ENCODE measurements at regions not wholly inside any gene's neighbourhood (a gene's known extent, or its start where the extent isn't known, plus 50 kb on each side); places are given as distances from the start of the nearest gene placed in this dataset.

- TF ChIP-seq EZH2 (IDR thresholded peaks at IDR 0.05; ENCODE audit: borderline replicate concordance, low read depth, low read length, severe bottlenecking): no peak
- TF ChIP-seq CTCF (IDR thresholded peaks at IDR 0.05; ENCODE audit: extremely low read depth in 1 of 2, insufficient read depth in 1 of 2, low read depth in 1 of 2, low read length in 2 of 2): no peak
- no peak for TF ChIP-seq POLR2A (IDR thresholded peaks at IDR 0.05; ENCODE audit: low read depth, low read length)
- no peak for TF ChIP-seq MAX (IDR thresholded peaks at IDR 0.05; ENCODE audit: insufficient read depth, insufficient read length)
- no peak for TF ChIP-seq POLR2AphosphoS5 (IDR thresholded peaks at IDR 0.05; ENCODE audit: insufficient read depth, low read depth, low read length)
- no peak for TF ChIP-seq GATA2 (IDR thresholded peaks at IDR 0.05; ENCODE audit: insufficient read depth, insufficient read length, low read depth, low read length)
- no peak for TF ChIP-seq MYC (IDR thresholded peaks at IDR 0.05; ENCODE audit: low read depth, low read length)
- TF ChIP-seq JUN (IDR thresholded peaks at IDR 0.05; ENCODE audit: borderline replicate concordance, insufficient read depth, insufficient read length, low read depth): no peak
These were observed 283.5 kb downstream of the RWDD3 start for GRCh38 chr1:95517506-95517905.

All from endothelial cell of umbilical vein (primary cell).